CD8-positive, alpha-beta memory T cell (primary cell): ENCODE measurements at regions not wholly inside any gene's neighbourhood (a gene's known extent, or its start where the extent isn't known, plus 50 kb on each side); places are given as distances from the start of the nearest gene placed in this dataset.

Experiments
- CTCF ChIA-PET: fragments of 350-600 bp; sonication (Branson Sonifier 250); formaldehyde crosslinking; loops from one replicate; lab custom pipeline; 2021; ENCODE audit warnings: antibody characterized with exemption; lab: Charles Lee
- POLR2A ChIA-PET: fragments of 350-600 bp; sonication (Branson Sonifier 250); formaldehyde crosslinking; loops from one replicate; lab custom pipeline; 2021; ENCODE audit warnings: antibody characterized with exemption; lab: Charles Lee
- DNase-seq, 5 donors: peaks; one replicate each; pipeline versions ENCODE4 v3.0.0 to v3.0.0-alpha.2; 2020 to 2022; ENCODE audit warnings: mixed read lengths in 1 of 5
- H3K27ac ChIP-seq: one replicate; pipeline ENCODE4 v1.7.0; 2013; ENCODE audit warnings: low read depth, mild to moderate bottlenecking, low read length, moderate library complexity
- H3K27me3 ChIP-seq: 2 replicates; pipeline ENCODE4 v1.7.0; 2013; ENCODE audit warnings: low read length, mild to moderate bottlenecking; ENCODE audit not compliant: insufficient read depth, poor library complexity, severe bottlenecking
- H3K36me3 ChIP-seq: 2 replicates; pipeline ENCODE4 v1.7.0; 2013; ENCODE audit warnings: mild to moderate bottlenecking, low read length, moderate library complexity; ENCODE audit not compliant: insufficient read depth
- H3K4me1 ChIP-seq: 2 replicates; pipeline ENCODE4 v1.7.0; 2013; ENCODE audit warnings: mild to moderate bottlenecking, low read length, moderate library complexity; ENCODE audit not compliant: insufficient read depth
- H3K4me3 ChIP-seq: 2 replicates; pipeline ENCODE4 v1.7.0; 2013; ENCODE audit warnings: mild to moderate bottlenecking, low read length
- H3K9me3 ChIP-seq: 2 replicates; pipeline ENCODE4 v1.7.0; 2013; ENCODE audit warnings: mild to moderate bottlenecking, low read length
- H3K27ac Mint-ChIP-seq, 8 donors: one replicate each; pipeline ENCODE4 v1.8.0; 2020 to 2021; ENCODE audit warnings: mixed read lengths in 8 of 8, mild to moderate bottlenecking in 6 of 8, inconsistent platforms in 3 of 8, moderate library complexity in 3 of 8
- H3K27me3 Mint-ChIP-seq, 2 donors: one replicate each; pipeline ENCODE4 v1.8.0; 2020 to 2021; ENCODE audit warnings: mixed read lengths in 2 of 2, mild to moderate bottlenecking in 1 of 2, moderate library complexity in 1 of 2
- H3K36me3 Mint-ChIP-seq, 3 donors: one replicate each; pipeline ENCODE4 v1.8.0; 2020 to 2021; ENCODE audit warnings: mixed read lengths in 3 of 3, inconsistent platforms in 1 of 3, mild to moderate bottlenecking in 1 of 3
- H3K4me1 Mint-ChIP-seq, 3 donors: one replicate each; pipeline ENCODE4 v1.8.0; 2020 to 2021; ENCODE audit warnings: mixed read lengths in 3 of 3, inconsistent platforms in 1 of 3, mild to moderate bottlenecking in 1 of 3
- H3K4me3 Mint-ChIP-seq, 7 donors: one replicate each; pipeline ENCODE4 v1.8.0; 2020 to 2021; ENCODE audit warnings: mixed read lengths in 7 of 7, mild to moderate bottlenecking in 6 of 7, moderate library complexity in 4 of 7, inconsistent platforms in 2 of 7
- H3K9me3 Mint-ChIP-seq, 5 donors: one replicate each; pipeline ENCODE4 v1.8.0; 2020 to 2022; ENCODE audit warnings: mixed read lengths in 5 of 5, mild to moderate bottlenecking in 3 of 5, moderate library complexity in 2 of 5, inconsistent platforms in 1 of 5

GRCh38 chr1:38098101-38098847 is 51.7 kb upstream of the POU3F1 start:
- ChIA-PET CTCF (no interaction called here), POLR2A (no interaction called here)
- H3K9me3 Mint-ChIP-seq = no peaks in the 10 kb centered on the region
- H3K27ac Mint-ChIP-seq = no peak overlapping the region
- H3K4me3 ChIP-seq = no peak overlapping the region
- DNase-seq = no peak
- no peaks in the 10 kb centered on the region for H3K9me3 ChIP-seq
- H3K36me3 ChIP-seq = no peaks in the 10 kb centered on the region
- H3K36me3 Mint-ChIP-seq = no peaks in the 10 kb centered on the region
- no peaks in the 10 kb centered on the region for H3K4me1 ChIP-seq
- no peak overlapping the region for H3K4me3 Mint-ChIP-seq
- H3K4me1 Mint-ChIP-seq = no peaks in the 10 kb centered on the region
- H3K27me3 ChIP-seq = no peaks in the 10 kb centered on the region
- peaks cover 7 to 22% of the 10 kb centered on the region in 2 donors for H3K27me3 Mint-ChIP-seq
- no peak overlapping the region for H3K27ac ChIP-seq

- CTCF ChIA-PET = no interaction called here
- H3K27me3 ChIP-seq = no peaks in the 10 kb centered on the region
These were observed 50.8 kb upstream of the POU3F1 start for GRCh38 chr1:38097284-38097898.

More at GRCh38 chr1:38097284-38097898, 50.8 kb upstream of the POU3F1 start:
- H3K27ac ChIP-seq = no peak overlapping the region
- H3K4me3 ChIP-seq = no peak overlapping the region
- H3K4me1 ChIP-seq = no peaks in the 10 kb centered on the region
- H3K9me3 Mint-ChIP-seq = no peaks in the 10 kb centered on the region
- POLR2A ChIA-PET = no interaction called here
- no peaks in the 10 kb centered on the region for H3K9me3 ChIP-seq
- H3K27me3 Mint-ChIP-seq = peaks cover 7 to 28% of the 10 kb centered on the region in 2 donors
- H3K4me1 Mint-ChIP-seq = no peaks in the 10 kb centered on the region
- no peaks in the 10 kb centered on the region for H3K36me3 ChIP-seq
- DNase-seq = no peak
- H3K27ac Mint-ChIP-seq = no peak overlapping the region
- H3K36me3 Mint-ChIP-seq = no peaks in the 10 kb centered on the region
- no peak overlapping the region for H3K4me3 Mint-ChIP-seq
